Activated B cell treated with CpG ODN at 0.5 μM for 24 hours (primary cell): ENCODE measurements at regions not wholly inside any gene's neighbourhood (a gene's known extent, or its start where the extent isn't known, plus 50 kb on each side); places are given as distances from the start of the nearest gene placed in this dataset.

Source experiments
- ATAC-seq: fragments of 200-7000 bp; cut with Tn5 transposase; one replicate; pipeline ENCODE4 v1.10.0; 2021; ENCODE audit warnings: low read depth, mild to moderate bottlenecking, moderate library complexity
- CTCF ChIA-PET: fragments of 350-600 bp; sonication (Branson Sonifier 250); formaldehyde crosslinking; loops from one replicate; lab custom pipeline; 2021; ENCODE audit warnings: antibody characterized with exemption; lab: Charles Lee
- POLR2A ChIA-PET: fragments of 350-600 bp; sonication (Branson Sonifier 250); formaldehyde crosslinking; loops from one replicate; lab custom pipeline; 2021; ENCODE audit warnings: antibody characterized with exemption; lab: Charles Lee
- DNase-seq: peaks from one replicate; pipeline ENCODE4 v3.0.0; 2022
- H3K27ac Mint-ChIP-seq: one replicate; pipeline ENCODE4 v1.8.0; 2020; ENCODE audit warnings: mixed read lengths
- H3K27me3 Mint-ChIP-seq: one replicate; pipeline ENCODE4 v1.8.0; 2021; ENCODE audit warnings: mixed read lengths
- H3K36me3 Mint-ChIP-seq: one replicate; pipeline ENCODE4 v1.8.0; 2021; ENCODE audit warnings: low read depth, mixed read lengths
- H3K4me1 Mint-ChIP-seq: one replicate; pipeline ENCODE4 v1.8.0; 2021; ENCODE audit warnings: mixed read lengths
- H3K4me3 Mint-ChIP-seq: one replicate; pipeline ENCODE4 v1.8.0; 2020; ENCODE audit warnings: mild to moderate bottlenecking, mixed read lengths
- H3K9me3 Mint-ChIP-seq: one replicate; pipeline ENCODE4 v1.8.0; 2020; ENCODE audit warnings: mixed read lengths
- intact Hi-C: fragments of 100-400 bp; cut with micrococcal nuclease; formaldehyde crosslinking; loops from one replicate; pipeline ENCODE4 v1.15.1; 2024
- TF ChIP-seq, protein P1 (sequence below): fragments of 200-600 bp; IDR thresholded peaks from one replicate; pipeline ENCODE4 v1.8.0; 2022; ENCODE audit warnings: antibody characterized with exemption, mild to moderate bottlenecking

DNA sequence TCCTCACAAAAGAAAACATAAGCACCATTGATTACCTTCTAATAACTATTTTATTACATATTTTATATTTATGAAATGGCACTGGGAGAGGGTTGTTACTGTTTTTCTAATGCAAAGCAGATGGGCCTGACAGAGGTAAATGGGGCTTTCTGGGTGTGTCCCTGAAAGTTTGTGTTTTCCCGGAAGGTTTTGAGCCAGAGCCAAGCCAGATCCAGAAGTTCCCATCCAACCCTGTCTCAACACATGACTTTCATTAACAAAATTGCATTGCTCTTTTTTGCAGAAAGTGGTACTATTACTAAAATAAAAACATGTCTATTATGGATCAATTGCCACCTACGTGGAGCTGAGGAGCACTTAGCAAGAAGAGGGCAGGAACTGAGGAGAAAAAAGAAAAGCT lies 181.3 kb downstream of the RAB28 start:
- Mint-ChIP-seq H3K27ac (no peak overlapping the region), H3K4me1 (no peaks in the 10 kb centered on the region), H3K36me3 (peaks cover 13% of the 10 kb centered on the region), H3K9me3 (peaks cover 15% of the 10 kb centered on the region), H3K4me3 (no peak overlapping the region), H3K27me3 (no peaks in the 10 kb centered on the region)
- TF ChIP-seq, protein P1, sequence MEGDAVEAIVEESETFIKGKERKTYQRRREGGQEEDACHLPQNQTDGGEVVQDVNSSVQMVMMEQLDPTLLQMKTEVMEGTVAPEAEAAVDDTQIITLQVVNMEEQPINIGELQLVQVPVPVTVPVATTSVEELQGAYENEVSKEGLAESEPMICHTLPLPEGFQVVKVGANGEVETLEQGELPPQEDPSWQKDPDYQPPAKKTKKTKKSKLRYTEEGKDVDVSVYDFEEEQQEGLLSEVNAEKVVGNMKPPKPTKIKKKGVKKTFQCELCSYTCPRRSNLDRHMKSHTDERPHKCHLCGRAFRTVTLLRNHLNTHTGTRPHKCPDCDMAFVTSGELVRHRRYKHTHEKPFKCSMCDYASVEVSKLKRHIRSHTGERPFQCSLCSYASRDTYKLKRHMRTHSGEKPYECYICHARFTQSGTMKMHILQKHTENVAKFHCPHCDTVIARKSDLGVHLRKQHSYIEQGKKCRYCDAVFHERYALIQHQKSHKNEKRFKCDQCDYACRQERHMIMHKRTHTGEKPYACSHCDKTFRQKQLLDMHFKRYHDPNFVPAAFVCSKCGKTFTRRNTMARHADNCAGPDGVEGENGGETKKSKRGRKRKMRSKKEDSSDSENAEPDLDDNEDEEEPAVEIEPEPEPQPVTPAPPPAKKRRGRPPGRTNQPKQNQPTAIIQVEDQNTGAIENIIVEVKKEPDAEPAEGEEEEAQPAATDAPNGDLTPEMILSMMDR: no peak
- no peak for DNase-seq
- ChIA-PET CTCF (no interaction called here), POLR2A (no interaction called here)
- ATAC-seq: no peak
- intact Hi-C loops: no loop called here

- TF ChIP-seq, protein P1: no peak
- no peaks in the 10 kb centered on the region for H3K27me3 Mint-ChIP-seq
- no peak overlapping the region for H3K4me3 Mint-ChIP-seq
- peaks cover 21% of the 10 kb centered on the region for H3K9me3 Mint-ChIP-seq
- POLR2A ChIA-PET: no interaction called here
- CTCF ChIA-PET: no interaction called here
- intact Hi-C loops: no loop called here
- DNase-seq: no peak
- peaks cover 13% of the 10 kb centered on the region for H3K36me3 Mint-ChIP-seq
- no peak overlapping the region for H3K27ac Mint-ChIP-seq
- no peaks in the 10 kb centered on the region for H3K4me1 Mint-ChIP-seq
- ATAC-seq: no peak
These were observed 184.8 kb downstream of the RAB28 start for GRCh38 chr4:13299343-13299742.

GRCh38 chr4:13298655-13299054 lies 185.5 kb downstream of the RAB28 start:
- Mint-ChIP-seq H3K27ac (no peak overlapping the region), H3K36me3 (peaks cover 13% of the 10 kb centered on the region), H3K4me1 (no peaks in the 10 kb centered on the region), H3K9me3 (peaks cover 21% of the 10 kb centered on the region), H3K27me3 (no peaks in the 10 kb centered on the region), H3K4me3 (no peak overlapping the region)
- CTCF ChIA-PET: no interaction called here
- DNase-seq (no peak), ATAC-seq (no peak)
- POLR2A ChIA-PET: no interaction called here
- intact Hi-C loops: no loop called here
- TF ChIP-seq, protein P1: no peak

DNA sequence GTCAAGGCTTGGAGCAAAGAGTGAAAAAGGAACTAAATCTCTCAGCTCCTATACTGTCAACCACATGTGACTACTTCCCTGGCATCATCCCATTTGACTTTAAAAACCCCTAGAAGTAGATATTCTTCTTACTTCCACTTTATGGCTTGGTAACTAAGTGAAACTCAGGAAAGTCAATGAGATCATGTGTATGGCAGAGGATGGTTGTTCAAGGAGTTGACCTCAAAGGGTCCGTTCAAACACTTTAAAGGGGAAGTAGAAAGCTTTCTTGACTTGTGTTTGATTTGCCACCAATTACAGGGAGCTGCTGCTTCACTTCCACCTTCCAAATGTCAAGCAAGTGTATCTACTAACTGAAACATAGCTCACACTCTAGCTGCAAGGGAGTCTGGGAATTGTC lies 187.2 kb downstream of the RAB28 start:
- ChIA-PET POLR2A (no interaction called here), CTCF (no interaction called here)
- TF ChIP-seq, protein P1: no peak
- Mint-ChIP-seq H3K36me3 (peaks cover 13% of the 10 kb centered on the region), H3K27ac (no peak overlapping the region), H3K9me3 (peaks cover 21% of the 10 kb centered on the region), H3K4me3 (no peak overlapping the region), H3K27me3 (no peaks in the 10 kb centered on the region), H3K4me1 (no peaks in the 10 kb centered on the region)
- DNase-seq: no peak
- intact Hi-C loops: no loop called here
- no peak for ATAC-seq

GRCh38 chr4:13294961-13295605 lies 189.1 kb downstream of the RAB28 start:
- intact Hi-C loops: no loop called here
- ChIA-PET POLR2A (no interaction called here), CTCF (no interaction called here)
- H3K27ac Mint-ChIP-seq: no peak overlapping the region
- no peak overlapping the region for H3K4me3 Mint-ChIP-seq
- H3K4me1 Mint-ChIP-seq: no peaks in the 10 kb centered on the region
- peaks cover 6% of the 10 kb centered on the region for H3K9me3 Mint-ChIP-seq
- peaks cover 2% of the 10 kb centered on the region for H3K36me3 Mint-ChIP-seq
- ATAC-seq (no peak), DNase-seq (no peak)
- TF ChIP-seq, protein P1: no peak
- no peaks in the 10 kb centered on the region for H3K27me3 Mint-ChIP-seq
